EH (cell line): ENCODE measurements at regions not wholly inside any gene's neighbourhood (a gene's known extent, or its start where the extent isn't known, plus 50 kb on each side); places are given as distances from the start of the nearest gene placed in this dataset.
"Not testable (repeated sequence)": the region's sequence is repeated elsewhere in the genome, so short reads cannot be mapped to it uniquely, and the experiment has no call there.

Experiments used
- DNase-seq: peaks from one replicate; pipeline ENCODE4 v3.0.0-alpha.2; 2015; ENCODE audit warnings: low read depth

DNA sequence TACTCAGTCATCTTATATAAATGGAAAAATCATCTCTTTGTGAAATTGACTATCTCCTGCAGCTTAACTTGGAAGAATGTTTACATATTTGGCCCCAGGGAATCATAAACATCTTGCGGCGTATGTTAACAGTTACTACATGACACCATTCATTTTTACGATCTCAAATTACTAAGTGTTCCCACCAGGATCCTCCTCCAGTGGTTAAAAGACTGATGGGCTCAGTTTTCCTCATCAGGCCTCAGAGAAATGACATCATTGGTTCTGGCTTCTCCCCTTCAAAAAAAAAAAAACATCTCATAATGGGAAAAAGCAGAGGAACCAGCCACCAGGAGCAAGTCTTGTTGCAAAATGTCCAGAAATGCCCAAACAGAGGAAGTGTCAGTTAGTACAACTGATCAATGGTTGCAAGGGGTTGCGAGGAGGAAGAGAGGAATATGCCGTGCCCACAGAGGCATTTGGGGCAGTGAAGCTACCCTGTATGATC lies 70.5 kb upstream of the LIPC start:
- DNase-seq = peak; percentile 98

DNA sequence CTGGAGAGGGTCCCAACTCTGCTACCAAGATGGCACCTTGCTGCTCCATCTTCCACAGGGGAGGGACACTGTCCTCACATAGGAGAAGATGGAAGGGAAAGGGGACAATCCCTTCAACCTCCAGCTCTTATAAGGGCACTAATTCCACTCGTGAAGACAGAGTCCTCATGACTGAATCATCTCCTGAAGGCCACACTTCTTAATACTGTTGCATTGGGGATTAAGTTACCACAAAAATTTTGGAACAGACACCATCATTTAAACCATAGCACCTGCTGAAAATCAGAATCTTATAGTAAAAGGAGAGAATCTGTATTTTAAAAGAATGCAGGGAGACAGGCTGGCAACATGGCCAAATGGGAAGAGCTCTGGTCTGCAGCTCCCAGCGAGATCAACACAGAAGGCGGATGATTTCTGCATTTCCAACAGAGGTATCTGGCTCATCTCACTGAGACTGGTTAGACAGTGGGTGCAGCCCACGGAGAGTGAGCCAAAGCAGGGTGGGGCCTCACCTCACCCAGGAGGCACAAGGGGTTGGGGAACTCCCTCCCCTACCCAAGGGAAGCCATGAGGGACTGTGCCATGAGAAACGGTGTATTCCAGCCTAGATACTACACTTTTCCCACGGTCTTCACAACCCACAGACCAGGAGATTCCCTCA lies 69.4 kb upstream of the LIPC start:
- DNase-seq = peak; percentile 28

DNA sequence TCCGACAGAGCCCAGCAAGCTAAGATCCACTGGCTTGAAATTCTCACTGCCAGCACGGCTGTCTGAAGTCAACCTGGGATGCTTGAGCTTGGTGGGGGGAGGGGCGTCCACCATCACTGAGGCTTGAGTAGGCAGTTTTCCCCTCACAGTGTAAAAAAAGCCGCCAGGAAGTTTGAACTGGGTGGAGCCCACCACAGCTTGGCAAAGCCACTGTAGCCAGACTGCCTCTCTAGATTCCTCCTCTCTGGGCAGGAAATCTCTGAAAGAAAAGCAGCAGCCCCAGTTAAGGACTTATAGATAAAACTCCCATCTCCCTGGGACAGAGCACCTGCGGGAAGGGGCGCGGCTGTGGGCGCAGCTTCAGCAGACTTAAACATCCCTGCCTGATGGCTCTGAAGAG lies 68.7 kb upstream of the LIPC start:
- DNase-seq = not testable (repeated sequence)

DNA sequence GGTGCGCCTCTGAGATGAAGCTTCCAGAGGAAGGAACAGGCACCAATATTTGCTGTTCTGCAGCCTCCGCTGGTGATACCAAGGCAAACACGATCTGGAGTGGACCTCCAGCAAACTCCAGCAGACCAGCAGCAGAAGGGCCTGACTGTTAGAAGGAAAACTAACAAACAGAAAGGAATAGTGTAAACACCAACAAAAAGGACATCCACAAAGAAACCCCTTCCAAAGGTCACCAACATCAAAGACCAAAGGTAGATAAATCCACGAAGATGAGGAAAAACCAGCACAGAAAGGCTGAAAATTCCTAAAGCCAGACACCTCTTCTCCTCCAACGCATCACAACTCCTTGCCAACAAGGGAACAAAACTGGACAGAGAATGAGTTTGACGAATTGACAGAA lies 68.1 kb upstream of the LIPC start:
- not testable (repeated sequence) for DNase-seq

DNA sequence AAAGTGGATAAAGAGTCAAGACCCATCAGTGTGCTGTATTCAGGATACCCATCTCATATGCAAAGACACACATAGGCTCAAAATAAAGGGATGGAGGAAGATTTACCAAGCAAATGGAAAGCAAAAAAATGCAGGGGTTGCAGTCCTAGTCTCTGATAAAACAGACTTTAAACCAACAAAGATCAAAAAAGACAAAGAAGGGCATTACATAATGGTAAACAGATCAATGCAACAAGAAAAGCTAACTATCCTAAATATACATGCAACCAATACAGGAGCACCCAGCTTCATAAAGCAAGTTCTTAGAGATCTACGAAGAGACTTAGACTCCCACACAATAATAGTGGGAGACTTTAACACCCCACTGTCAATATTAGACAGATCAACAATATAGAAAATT lies 66.7 kb upstream of the LIPC start:
- DNase-seq = not testable (repeated sequence)

DNA sequence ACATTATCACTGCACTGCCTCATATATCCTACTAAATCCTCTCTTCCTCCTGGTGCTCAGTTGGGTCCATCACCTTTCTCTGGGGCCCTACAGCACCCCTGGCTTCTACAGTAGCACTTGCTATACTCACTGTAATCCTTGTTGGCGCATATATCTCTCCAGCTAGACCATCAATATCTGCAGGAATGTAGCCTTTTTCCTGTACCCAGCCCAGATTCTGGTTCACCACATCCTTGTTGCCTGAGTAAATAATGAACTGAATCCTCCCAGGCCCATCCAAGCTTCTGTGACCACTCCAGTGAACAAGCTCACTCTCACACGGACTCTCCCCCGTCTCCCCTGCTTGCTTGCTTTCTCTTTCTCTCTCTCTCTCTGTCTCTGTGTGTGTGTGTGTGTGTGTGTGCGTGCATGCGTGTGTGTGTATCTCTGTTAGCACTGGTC lies 62.5 kb upstream of the LIPC start:
- peak; percentile 42 for DNase-seq

DNA sequence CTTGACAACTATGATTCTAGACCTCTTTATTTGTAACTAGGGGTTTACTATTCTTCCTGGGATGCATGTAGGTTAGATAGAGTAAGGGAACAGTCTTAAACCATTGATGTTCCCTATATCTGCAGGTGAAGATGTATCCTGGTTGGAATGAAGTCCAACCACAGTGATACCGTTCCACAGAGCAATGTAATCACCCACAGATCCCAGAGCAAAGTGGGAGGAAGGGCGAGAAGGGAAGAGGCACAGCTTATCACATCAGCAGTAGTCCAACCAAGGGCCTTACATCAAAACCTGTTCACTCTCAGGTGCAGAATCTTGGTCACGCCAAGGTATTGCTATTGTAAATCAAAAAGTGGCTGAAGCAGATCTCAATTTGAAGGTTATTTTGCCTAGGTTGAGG lies 61.8 kb upstream of the LIPC start:
- no peak for DNase-seq

DNA sequence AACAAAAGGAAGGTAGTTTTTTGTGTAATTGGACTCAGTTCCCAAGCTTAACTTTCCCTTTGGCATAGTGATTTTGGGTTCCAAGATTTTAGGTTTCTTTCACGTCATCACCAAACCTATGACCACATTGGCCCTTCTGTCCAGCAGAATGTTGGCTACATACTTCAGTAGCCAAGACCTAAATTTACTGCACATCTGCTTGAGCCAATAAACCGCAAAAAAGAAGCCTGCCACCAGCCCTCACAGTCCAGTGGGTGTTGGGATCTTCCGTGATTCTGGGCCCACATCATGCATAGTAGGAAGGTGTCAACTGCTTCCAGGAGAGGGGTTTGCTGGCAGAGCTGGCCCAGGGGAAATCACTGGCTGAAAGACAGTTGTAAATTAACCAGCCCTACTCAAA lies 57.6 kb upstream of the LIPC start:
- no peak for DNase-seq

DNA sequence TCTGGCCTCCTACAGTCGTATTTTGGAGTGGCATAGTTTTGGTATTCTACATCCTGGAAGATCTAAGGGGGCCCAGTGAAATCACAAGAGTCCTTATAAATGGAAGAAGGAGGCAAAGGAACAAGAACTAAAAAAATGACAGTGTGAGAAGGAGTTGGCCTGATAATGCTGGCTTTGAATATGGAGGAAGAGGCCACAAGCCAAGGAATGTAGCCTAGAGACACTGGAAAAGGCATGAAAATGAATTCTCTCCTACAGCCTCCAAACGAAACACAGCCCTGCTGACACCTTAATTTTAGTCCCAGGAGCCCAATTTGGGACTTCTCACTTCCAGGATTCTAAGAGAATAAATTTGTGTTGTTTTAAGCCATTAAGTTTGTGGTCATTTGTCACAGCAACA lies 54.6 kb upstream of the LIPC start:
- DNase-seq = no peak

DNA sequence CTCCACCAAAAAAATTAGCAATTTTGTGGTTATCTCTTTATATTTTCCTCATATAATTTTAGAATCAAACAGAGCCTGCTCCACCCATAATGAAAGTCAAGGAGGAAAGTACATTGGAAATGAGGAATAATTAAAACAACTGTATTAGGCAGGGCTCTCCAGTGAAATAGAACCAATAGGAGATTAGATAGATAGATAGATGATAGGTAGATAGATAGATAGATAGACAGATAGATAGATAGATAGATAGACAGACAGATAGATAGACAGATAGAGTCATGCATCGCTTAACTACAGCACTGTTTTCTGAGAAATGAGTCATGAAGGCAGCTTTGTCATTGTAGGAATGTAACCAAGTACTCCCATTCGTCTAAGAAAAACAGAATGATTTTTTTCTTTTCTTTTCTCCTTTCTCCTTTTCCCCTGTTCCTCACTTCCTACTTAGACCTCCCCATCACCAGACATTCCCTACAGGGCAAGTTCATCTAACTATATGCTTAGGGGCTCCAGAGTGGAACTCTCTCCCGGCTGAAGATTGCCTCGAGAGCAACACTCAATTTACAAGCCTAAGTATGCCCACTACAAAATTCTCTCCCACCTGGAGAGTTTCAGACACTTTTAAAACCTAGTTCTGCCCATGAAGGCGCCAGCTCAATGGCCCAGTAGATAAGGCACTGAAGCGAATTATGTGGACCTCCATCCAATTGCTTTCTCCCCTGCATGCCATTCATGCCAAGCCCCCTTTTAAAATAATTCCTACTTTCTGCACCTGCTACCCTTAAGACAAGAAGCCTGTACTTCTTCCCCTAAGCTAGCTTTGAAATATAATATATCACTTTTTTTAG lies 53.3 kb upstream of the LIPC start:
- DNase-seq = peak; percentile 56

DNA sequence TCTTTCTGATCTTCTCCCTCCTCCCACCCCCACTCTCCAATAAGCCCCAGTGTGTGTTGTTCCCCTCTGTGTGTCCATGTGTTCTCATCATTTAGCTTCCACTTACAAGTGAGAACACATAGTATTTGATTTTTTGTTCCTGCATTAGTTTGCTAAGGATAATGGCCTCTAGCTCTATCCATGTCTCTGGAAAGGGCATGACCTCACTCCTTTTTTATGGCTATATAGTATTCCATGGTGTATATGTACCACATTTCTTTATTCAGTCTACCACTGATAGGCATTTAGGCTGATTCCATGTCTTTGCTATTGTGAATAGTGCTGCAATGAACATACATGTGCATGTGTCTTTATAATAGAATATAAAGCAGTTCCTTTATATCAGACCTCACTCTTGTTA lies 52.3 kb upstream of the LIPC start:
- not testable (repeated sequence) for DNase-seq

DNA sequence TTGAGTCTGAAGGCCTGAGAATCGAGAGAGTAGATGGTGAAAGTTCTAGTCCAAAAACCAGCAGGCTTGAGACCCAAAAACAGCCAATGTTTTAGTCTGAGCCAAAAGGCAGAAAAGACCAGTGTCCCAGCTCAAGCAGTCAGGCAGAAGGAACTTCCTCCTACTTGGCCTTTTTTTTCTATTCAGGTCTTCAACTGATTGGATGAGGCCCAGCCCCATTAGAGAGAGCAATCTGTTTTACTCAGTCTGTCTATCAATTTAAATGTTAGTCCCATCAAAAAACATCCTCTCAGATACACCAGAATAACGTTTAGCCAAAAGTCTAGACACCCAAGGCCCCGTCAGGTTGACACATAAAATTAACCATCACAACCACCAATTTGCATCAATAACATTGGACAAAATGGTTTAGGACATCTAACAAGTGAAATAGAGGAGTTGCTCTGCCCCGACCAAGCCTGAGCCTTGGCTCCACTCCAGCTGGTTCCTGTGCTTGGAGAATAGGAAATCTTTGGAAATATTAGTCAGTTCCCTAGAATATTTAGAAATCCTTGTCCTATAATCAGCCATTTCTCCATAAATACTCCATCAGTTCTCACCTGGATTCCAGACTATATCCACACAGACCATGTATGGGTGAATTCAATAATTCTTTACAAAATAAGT lies 51.4 kb upstream of the LIPC start:
- no peak for DNase-seq

DNA sequence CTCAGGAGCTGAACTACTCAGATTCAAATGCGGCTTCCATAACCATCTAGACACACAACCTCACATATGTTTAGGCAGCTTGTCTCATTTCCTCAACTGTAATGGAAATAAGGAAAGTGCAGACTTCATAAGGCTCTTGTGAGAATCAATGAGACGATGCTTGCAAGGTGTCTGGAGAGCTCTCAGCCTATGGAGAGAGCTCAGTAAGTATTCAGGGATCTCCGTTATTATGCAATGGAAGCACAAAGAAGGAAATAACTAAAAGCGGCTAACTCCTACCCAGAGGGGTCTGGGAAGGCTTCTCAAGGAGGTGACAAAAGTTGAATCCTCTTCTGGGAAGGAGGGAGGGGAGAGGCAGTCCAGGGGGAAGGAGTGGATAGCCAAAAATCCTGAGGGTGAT lies 50.1 kb upstream of the LIPC start:
- no peak for DNase-seq
